ENCODE measurements at regions not wholly inside any gene's neighbourhood (a gene's known extent, or its start where the extent isn't known, plus 50 kb on each side); places are given as distances from the start of the nearest gene placed in this dataset.

DNA sequence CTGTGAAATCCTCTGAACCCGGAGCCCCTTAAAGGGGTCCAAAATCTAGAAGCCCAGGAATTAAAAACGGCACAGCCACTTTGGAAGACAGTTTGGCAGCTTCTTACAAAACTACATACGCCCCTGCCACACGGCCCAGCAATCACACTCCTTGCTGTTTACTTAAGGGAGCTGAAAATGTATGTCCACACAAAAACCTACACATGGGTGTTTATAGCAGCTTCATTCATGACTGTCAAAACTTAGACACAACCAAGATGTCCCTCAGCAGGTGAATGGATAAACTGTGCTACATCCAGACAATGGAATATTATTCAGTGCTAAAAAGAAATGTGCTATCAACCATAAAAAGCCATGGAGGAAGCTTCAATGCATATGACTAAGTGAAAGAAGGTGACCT, 162.5 kb downstream of the NUP210 start:
- no peak for DNase-seq (ENCODE audit: low read depth)
- TF ChIP-seq, protein P1, sequence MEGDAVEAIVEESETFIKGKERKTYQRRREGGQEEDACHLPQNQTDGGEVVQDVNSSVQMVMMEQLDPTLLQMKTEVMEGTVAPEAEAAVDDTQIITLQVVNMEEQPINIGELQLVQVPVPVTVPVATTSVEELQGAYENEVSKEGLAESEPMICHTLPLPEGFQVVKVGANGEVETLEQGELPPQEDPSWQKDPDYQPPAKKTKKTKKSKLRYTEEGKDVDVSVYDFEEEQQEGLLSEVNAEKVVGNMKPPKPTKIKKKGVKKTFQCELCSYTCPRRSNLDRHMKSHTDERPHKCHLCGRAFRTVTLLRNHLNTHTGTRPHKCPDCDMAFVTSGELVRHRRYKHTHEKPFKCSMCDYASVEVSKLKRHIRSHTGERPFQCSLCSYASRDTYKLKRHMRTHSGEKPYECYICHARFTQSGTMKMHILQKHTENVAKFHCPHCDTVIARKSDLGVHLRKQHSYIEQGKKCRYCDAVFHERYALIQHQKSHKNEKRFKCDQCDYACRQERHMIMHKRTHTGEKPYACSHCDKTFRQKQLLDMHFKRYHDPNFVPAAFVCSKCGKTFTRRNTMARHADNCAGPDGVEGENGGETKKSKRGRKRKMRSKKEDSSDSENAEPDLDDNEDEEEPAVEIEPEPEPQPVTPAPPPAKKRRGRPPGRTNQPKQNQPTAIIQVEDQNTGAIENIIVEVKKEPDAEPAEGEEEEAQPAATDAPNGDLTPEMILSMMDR (IDR thresholded peaks at IDR 0.05; ENCODE audit: insufficient read depth, low read depth, low read length, missing control alignments) = no peak
- no peak overlapping the region for H3K4me3 ChIP-seq (ENCODE audit: low read depth, low read length)

- no peak overlapping the region for H3K4me3 ChIP-seq (ENCODE audit: low read depth, low read length)
- TF ChIP-seq, protein P1 (IDR thresholded peaks at IDR 0.05; ENCODE audit: insufficient read depth, low read depth, low read length, missing control alignments) = no peak
- no peak for DNase-seq (ENCODE audit: low read depth)
Measured at GRCh38 chr3:13256845-13257244, 163.3 kb downstream of the NUP210 start.

DNA sequence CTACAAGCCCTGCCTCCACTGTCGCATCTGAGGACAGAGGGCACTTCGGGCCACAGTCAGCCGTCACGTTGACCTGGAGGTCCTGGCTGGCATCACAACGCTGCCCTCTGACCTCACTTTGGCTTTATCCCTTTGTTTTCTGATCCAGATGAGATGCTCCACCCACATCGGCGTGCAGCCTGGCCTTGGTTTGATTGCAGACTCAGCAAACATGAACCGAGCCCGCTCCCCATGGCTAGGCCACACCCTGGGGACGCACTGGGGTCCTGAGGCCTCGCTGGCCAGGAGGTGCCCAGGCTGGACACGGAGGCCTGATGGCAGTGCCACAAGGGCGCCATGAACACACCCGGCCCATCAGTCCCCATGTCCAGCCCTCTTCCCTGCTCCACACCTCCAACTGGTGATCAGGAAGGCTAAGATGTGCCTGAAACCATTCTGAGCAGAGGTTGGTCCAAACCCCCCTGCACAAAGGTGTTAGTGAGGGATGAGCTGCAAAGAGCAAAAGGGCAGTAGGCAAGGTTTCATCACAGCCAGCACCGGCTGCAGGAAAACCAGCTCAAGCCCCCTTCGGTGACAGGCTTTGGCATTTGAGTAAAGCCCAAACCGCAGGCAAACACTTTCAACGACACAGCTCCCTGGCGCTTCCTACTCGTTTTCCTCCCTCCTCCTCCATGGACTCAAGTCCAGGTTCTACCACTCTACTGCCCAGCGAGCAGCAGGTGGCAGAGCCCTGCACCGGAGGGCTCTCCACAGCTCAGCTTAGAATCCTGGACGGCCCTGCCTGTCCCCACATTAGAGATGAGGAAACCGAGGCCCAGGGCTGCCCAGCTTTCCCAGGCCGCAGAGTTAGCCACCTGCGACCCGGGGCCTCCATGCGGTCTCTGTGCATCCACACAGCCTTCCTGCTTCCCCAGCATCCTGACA, 165.8 kb downstream of the NUP210 start:
- no peak overlapping the region for H3K4me3 ChIP-seq (ENCODE audit: low read depth, low read length)
- no peak for DNase-seq (ENCODE audit: low read depth)
- TF ChIP-seq, protein P1 (IDR thresholded peaks at IDR 0.05; ENCODE audit: insufficient read depth, low read depth, low read length, missing control alignments) = no peak

GRCh38 chr3:13253208-13253937, 166.7 kb downstream of the NUP210 start:
- H3K4me3 ChIP-seq (ENCODE audit: low read depth, low read length) = no peak overlapping the region
- no peak for DNase-seq (ENCODE audit: low read depth)
- TF ChIP-seq, protein P1 (IDR thresholded peaks at IDR 0.05; ENCODE audit: insufficient read depth, low read depth, low read length, missing control alignments) = no peak

- no peak overlapping the region for H3K4me3 ChIP-seq (ENCODE audit: low read depth, low read length)
- TF ChIP-seq, protein P1 (IDR thresholded peaks at IDR 0.05; ENCODE audit: insufficient read depth, low read depth, low read length, missing control alignments) = no peak
- no peak for DNase-seq (ENCODE audit: low read depth)
Measured at GRCh38 chr3:13252207-13252606, 167.9 kb downstream of the NUP210 start.

DNA sequence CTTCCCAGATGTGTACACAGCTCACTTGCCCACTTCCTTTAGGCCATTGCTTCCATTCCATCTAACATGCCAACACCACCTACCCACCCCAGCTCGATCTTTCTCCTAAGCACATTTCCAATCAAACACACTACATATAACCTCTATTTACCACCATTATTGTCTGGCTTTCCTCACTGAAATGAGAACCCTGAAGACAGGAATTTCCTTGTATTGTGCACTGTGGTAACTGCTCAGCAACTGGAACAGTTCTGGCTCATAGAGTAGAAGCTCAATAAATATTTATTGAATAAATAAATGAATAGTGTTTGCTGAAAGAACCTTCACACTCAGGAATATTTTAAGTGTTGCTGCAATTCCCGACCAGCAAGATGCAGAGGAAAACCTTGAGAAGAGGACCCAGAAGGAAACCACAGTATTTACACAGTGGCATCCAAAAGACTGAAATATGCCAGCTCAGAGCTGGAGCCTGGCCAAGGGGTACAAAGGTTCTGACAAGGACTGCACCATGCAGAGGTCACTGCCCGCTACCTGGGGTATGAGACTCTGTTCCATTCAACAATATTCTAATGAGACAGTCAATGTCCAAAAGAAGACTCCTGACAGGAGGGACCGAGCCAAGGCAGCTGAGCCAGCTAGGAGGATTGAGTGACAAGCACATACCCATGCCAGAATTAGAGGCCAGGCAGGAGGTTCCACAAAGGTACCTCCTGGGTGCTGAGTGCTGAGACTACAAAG, 168.8 kb downstream of the NUP210 start:
- no peak for DNase-seq (ENCODE audit: low read depth)
- H3K4me3 ChIP-seq (ENCODE audit: low read depth, low read length) = no peak overlapping the region
- TF ChIP-seq, protein P1 (IDR thresholded peaks at IDR 0.05; ENCODE audit: insufficient read depth, low read depth, low read length, missing control alignments) = no peak
